ENCODE measurements at regions not wholly inside any gene's neighbourhood (a gene's known extent, or its start where the extent isn't known, plus 50 kb on each side); places are given as distances from the start of the nearest gene placed in this dataset.

- Mint-ChIP-seq H3K27ac (ENCODE audit: unreplicated experiment) (no peak overlapping the region), H3K4me3 (ENCODE audit: unreplicated experiment) (no peak overlapping the region), H3K9me3 (ENCODE audit: low read depth) (no peaks in the 10 kb centered on the region), H3K4me1 (ENCODE audit: low read depth) (no peaks in the 10 kb centered on the region), H3K27me3 (ENCODE audit: low read depth) (peaks cover 46% of the 10 kb centered on the region), H3K36me3 (ENCODE audit: low read depth) (no peaks in the 10 kb centered on the region)
- no peak for TF ChIP-seq CTCF (IDR thresholded peaks at IDR 0.05)
- DNase-seq (ENCODE audit: low spot score), result no peak
Measured at GRCh38 chr14:49494836-49495235, 91.3 kb downstream of the RPS29 start.

GRCh38 chr14:49493557-49493956 lies 92.6 kb downstream of the RPS29 start:
- H3K9me3 Mint-ChIP-seq (ENCODE audit: low read depth), result no peaks in the 10 kb centered on the region
- no peak for TF ChIP-seq CTCF (IDR thresholded peaks at IDR 0.05)
- H3K36me3 Mint-ChIP-seq (ENCODE audit: low read depth), result no peaks in the 10 kb centered on the region
- H3K4me3 Mint-ChIP-seq (ENCODE audit: unreplicated experiment), result no peak overlapping the region
- no peak overlapping the region for H3K27ac Mint-ChIP-seq (ENCODE audit: unreplicated experiment)
- peaks cover 53% of the 10 kb centered on the region for H3K27me3 Mint-ChIP-seq (ENCODE audit: low read depth)
- no peak for DNase-seq (ENCODE audit: low spot score)
- H3K4me1 Mint-ChIP-seq (ENCODE audit: low read depth), result no peaks in the 10 kb centered on the region

- H3K27ac Mint-ChIP-seq (ENCODE audit: unreplicated experiment), result no peak overlapping the region
- H3K9me3 Mint-ChIP-seq (ENCODE audit: low read depth), result no peaks in the 10 kb centered on the region
- DNase-seq (ENCODE audit: low spot score), result no peak
- no peak for TF ChIP-seq CTCF (IDR thresholded peaks at IDR 0.05)
- peaks cover 62% of the 10 kb centered on the region for H3K27me3 Mint-ChIP-seq (ENCODE audit: low read depth)
- H3K4me3 Mint-ChIP-seq (ENCODE audit: unreplicated experiment), result no peak overlapping the region
- no peaks in the 10 kb centered on the region for H3K36me3 Mint-ChIP-seq (ENCODE audit: low read depth)
- no peaks in the 10 kb centered on the region for H3K4me1 Mint-ChIP-seq (ENCODE audit: low read depth)
Measured at GRCh38 chr14:49492151-49492550, 94.0 kb downstream of the RPS29 start.

- Mint-ChIP-seq H3K4me1 (ENCODE audit: low read depth) (no peaks in the 10 kb centered on the region), H3K4me3 (ENCODE audit: unreplicated experiment) (no peak overlapping the region), H3K9me3 (ENCODE audit: low read depth) (no peaks in the 10 kb centered on the region), H3K27me3 (ENCODE audit: low read depth) (peaks cover 62% of the 10 kb centered on the region), H3K36me3 (ENCODE audit: low read depth) (no peaks in the 10 kb centered on the region), H3K27ac (ENCODE audit: unreplicated experiment) (no peak overlapping the region)
- TF ChIP-seq CTCF (IDR thresholded peaks at IDR 0.05), result no peak
- DNase-seq (ENCODE audit: low spot score), result no peak
Measured at GRCh38 chr14:49489341-49489740, 96.8 kb downstream of the RPS29 start.

DNA sequence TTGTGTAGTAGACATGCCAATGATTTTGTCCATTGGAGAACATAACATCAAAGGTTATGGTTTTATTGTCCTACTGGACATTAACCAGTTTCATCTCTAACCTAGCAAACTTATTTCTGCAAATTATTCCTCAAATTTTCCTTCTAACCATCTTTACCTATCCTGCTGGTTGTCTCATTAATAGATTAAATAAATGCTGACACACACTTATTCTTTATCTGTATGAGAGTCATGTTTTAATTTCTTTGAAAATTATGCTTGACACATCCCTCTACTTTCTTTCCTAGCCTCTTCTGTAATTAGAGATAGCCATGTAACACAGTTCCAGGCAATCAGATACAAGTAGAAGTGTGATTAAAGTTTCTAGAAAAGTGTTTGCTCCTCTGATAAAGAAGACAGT lies 98.9 kb downstream of the RPS29 start:
- Mint-ChIP-seq H3K36me3 (ENCODE audit: low read depth) (no peaks in the 10 kb centered on the region), H3K27ac (ENCODE audit: unreplicated experiment) (no peak overlapping the region), H3K4me3 (ENCODE audit: unreplicated experiment) (no peak overlapping the region), H3K4me1 (ENCODE audit: low read depth) (no peaks in the 10 kb centered on the region), H3K27me3 (ENCODE audit: low read depth) (peaks cover 68% of the 10 kb centered on the region), H3K9me3 (ENCODE audit: low read depth) (no peaks in the 10 kb centered on the region)
- TF ChIP-seq CTCF (IDR thresholded peaks at IDR 0.05), result no peak
- no peak for DNase-seq (ENCODE audit: low spot score)

Data from chondrocyte (in vitro differentiated cells).